HG03378 (cell line): ENCODE measurements at regions not wholly inside any gene's neighbourhood (a gene's known extent, or its start where the extent isn't known, plus 50 kb on each side); places are given as distances from the start of the nearest gene placed in this dataset.
"Not testable (repeated sequence)": the region's sequence is repeated elsewhere in the genome, so short reads cannot be mapped to it uniquely, and the experiment has no call there.

ENCODE experiments used
- ATAC-seq: cut with Tn5 transposase; IDR thresholded peaks from one replicate; pipeline ENCODE4 v1.9.1; 2021; ENCODE audit warnings: mild to moderate bottlenecking, moderate library complexity; ENCODE audit not compliant: unreplicated experiment

DNA sequence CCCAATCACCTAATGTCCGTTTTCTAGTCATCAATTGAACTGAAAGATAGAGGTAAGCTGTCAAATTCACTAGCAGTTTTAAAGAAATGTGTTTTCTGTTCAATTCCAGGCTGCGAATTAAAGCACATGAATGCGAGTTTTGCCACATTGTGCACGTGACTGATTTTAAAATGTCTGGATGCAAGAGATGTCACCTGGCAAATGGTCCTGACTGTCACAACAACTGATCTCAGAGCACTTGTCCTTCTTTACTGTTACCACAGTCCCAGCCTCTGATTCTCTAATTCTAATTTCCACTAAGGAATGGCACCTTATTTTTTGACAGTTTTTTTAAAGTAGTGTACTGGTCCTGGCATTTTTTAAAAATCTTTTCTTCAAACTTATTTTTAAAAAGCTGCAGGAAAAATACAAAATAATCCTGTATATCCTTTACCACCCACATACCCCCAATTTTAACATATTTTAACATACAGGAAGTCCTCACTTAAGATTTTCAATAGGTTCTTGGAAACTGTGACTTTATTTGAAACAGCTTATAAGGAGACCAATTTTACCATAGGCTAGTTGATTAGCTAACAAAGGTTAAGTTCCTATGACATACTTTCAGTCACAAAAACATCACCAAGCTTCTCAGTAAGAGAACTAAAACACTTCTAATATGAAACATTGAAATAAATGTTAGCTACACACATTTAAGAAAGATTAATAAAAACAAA, 1364.3 kb downstream of the EFNA5 start:
- no peak for ATAC-seq

GRCh38 chr5:106303911-106304310, 1366.8 kb downstream of the EFNA5 start:
- ATAC-seq = no peak

GRCh38 chr5:106292654-106293053, 1378.1 kb downstream of the EFNA5 start:
- ATAC-seq = no peak

GRCh38 chr5:106290841-106291240, 1379.9 kb downstream of the EFNA5 start:
- no peak for ATAC-seq

DNA sequence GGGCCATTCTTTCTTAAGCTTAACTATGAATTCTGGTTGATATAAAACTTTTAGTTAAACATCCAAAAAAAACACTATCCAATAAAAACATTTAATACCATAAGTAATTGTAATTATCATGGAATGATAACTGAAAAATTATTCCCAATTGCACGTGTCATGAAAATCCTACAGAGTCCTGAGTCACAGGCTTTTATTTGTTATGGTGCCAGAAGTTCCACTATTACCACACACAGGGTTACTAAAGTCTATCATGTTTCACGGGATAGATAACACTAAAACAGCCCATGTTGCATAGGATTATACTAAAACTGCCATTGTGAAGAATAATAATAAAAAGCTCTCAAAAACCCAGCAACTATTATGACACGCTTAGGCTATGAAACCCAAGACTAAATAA, 1381.8 kb downstream of the EFNA5 start:
- no peak for ATAC-seq

- ATAC-seq = no peak
These were observed 1393.1 kb downstream of the EFNA5 start for GRCh38 chr5:106277540-106278096.

DNA sequence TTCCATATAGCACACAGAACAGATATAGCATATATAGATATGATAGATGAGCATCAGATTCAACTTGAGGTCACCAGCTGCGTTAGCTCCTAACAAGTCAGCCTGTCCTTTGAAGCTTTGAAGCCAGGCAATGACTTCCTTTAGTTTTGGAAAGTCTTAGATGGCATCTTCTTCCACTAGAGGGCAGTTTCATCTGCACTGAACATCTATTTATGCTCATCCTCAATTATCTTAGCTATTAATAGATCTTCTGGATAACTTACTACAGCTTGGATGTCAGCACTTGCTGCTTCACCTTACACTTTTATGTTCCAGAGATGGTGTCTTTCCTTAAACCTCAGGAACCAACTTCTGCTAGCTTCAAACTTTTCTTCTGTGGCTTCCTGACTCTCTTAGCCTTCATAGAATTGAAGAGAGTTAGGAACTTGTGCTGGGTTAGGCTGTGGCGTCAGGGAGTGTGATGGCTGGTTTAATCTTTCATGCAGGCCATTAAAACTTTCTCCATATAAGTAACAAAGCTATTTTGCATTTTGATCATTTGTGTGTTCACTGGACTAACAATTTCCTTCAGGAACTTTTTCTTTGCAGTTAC, 1401.4 kb downstream of the EFNA5 start:
- no peak for ATAC-seq

GRCh38 chr5:106267256-106267655, 1403.5 kb downstream of the EFNA5 start:
- no peak for ATAC-seq

DNA sequence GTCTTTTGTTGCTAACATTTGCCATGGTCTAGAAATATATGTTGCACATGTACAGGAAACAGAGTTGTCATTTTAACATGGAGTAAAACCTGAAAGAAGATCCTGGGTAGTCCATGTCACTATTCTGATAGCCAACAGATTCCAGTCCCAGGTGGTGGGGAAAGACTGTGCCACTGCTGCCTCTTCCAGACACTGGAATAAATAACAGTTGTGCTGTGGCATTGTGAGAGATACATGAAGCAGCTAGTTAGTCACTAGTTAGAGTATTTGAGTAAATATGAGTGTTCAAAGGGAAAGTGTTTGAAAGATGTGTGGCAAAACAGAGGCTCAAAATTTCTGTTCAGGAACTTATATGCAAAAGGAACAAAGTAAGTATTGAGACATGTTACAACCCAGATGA, 1408.3 kb downstream of the EFNA5 start:
- ATAC-seq = no peak

DNA sequence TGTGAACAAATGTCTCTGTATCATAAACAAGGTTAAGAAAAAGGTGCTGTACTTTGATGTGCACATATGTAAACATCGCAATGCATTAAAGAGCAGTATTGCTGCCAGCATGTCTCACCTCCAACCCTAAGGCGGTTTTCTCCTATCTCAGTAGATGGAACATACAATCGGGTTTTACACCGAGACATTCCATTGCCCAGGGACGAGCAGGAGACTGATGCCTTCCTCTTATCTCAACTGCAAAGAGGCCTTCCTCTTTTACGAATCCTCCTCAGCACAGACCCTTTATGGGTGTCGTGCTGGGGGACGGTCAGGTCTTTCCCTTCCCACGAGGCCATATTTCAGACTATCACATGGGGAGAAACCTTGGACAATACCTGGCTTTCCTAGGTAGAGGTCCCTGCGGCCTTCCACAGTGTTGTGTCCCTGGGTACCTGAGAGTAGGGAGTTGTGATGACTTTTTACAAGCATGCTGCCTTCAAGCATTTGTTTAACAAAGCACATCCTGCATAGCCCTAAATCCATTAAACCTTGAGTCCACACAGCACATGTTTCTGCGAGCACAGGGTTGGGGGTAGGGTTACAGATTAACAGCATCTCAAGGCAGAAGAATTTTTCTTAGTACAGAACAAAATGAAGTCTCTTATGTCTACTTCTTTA, 1411.2 kb downstream of the EFNA5 start:
- ATAC-seq = not testable (repeated sequence)

- no peak for ATAC-seq
These were observed 1412.1 kb downstream of the EFNA5 start for GRCh38 chr5:106258591-106259125.

GRCh38 chr5:106254784-106255183, 1416.0 kb downstream of the EFNA5 start:
- no peak for ATAC-seq

DNA sequence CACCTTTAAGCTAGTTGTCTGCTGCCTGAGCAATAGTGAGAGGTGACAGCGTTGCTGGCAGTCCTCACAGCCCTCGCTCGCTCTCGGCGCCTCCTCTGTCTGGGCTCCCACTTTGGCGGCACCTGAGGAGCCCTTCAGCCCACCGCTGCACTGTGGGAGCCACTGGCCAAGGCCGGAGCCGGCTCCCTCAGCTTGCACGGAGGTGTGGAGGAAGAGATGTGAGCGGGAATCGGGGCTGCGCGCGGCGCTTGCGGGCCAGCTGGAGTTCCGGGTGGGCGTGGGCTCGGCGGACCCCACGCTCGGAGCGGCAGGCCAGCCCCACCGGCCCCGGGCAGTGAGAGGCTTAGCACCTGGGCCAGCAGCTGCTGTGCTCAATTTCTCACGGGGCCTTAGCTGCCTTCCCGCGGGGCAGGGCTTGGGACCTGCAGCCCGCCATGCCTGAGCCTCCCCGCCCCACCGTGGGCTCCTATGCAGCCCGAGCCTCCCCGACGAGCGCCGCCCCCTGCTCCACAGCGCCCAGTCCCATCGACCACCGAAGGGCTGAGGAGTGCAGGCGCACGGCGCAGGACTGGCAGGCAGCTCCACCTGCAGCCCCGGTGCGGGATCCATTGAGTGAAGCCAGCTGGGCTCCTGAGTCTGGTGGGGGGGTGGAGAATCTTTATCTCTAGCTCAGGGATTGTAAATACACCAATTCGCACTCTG, 1424.5 kb downstream of the EFNA5 start:
- not testable (repeated sequence) for ATAC-seq

DNA sequence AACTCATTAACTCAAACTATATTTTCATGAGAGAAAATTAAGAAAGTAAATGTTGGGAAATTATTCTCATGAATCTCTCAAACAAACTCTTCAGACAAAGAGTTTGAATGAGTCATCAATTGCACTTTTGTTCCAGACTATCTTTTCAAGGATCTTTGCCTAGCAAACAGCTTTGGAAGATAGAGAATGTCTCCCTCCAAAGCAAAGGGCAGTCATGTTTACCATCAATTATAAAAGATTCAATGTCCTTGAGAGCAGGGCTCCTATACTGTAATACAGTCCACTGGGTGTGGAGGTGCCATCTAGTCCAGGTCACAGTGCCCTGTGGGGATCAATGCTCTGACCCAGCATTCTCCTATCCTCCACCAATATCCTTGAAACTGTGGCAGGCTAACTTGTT, 1429.3 kb downstream of the EFNA5 start:
- no peak for ATAC-seq

DNA sequence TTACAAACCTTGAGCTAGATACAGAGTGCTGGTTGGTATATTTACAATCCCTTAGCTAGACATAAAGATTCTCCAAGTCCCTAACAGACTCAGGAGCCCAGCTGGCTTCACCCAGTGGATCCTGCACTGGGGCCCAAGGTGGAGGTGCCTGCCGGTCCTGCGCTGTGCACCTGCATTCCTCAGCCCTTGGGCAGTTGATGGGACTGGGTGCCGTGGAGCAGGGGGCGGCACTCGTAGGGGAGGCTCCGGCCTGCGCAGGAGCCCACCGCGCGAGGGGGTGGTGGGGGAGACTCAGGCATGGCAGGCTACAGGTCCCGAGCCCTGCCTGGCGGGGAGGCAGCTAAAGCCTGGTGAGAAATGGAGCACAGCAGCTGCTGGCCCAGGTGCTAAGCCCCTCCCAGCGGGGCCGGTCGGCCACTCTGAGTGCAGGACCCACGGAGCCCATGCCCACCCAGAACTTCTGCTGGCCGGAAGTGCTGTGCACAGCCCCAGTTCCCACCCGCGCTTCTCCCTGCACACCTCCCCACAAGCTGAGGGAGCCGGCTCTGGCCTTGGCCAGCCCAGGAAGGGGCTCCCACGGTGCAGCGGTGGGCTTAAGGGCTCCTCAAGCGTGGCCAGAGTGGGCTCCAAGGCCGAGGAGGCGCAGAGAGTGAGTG, 1464.7 kb downstream of the EFNA5 start:
- ATAC-seq = no peak

GRCh38 chr5:106202035-106202434, 1468.7 kb downstream of the EFNA5 start:
- ATAC-seq = no peak

DNA sequence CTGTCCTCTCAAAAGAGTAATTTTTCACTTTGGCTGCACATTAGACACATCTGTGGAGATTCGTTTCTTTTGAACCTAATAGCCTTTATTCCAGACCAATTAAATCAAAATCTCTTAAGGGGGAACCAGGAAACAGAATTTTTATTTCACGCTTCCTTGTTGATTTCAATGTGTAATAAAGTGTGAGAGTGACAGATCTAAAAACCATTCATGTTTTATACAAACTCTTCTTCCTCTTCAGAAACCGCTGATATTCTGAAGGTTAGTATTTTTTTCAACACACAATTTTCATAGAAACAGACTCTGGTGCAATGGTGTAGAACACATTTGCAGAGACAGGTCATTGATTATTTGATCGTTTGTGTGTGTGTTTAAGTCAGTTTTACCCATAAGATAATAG, 1469.8 kb downstream of the EFNA5 start:
- ATAC-seq = no peak

DNA sequence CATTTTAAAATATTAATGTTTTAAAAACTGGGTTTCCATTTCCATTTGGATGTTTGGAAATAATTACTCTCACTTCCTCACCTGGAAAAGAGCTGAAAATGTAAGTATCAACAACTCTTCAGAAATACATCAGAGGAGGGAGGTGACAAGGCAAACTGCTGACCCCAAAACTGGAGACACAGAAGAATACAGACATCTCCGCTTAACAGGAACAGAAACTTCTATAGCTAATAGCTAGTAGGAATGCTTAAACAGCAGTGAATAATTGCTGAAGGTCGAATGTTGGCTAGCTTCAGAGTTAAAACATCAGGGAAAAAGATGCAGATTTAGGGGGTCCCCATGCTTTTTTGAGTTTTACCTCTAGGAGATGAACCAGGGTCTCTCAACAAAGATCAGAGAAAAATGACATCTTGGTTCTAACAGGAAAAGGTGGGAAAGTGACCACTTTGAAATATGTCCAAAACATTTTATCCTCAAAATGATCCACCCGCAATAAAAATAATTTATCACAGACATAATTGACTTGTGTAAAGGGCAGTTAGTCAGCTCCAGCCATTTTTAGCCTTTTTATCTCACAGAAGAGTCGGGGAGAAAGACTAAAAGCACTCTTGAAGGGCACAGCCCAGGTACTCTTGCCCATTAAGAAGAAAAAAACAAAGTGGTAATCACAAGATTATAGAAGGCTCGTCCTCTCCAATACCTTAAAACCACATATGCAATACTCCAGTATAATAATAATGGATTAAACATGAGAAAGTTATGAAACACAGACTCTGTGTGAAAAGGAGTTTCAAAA, 1474.9 kb downstream of the EFNA5 start:
- ATAC-seq = no peak

- no peak for ATAC-seq
These were observed 1481.5 kb downstream of the EFNA5 start for GRCh38 chr5:106189121-106189809.
